Activated B cell treated with CpG ODN at 0.5 μM for 24 hours (primary cell): ENCODE measurements at regions not wholly inside any gene's neighbourhood (a gene's known extent, or its start where the extent isn't known, plus 50 kb on each side); places are given as distances from the start of the nearest gene placed in this dataset.
"Not testable (repeated sequence)": the region's sequence is repeated elsewhere in the genome, so short reads cannot be mapped to it uniquely, and the experiment has no call there.

Experiments used
- ATAC-seq: fragments of 200-7000 bp; cut with Tn5 transposase; one replicate; pipeline ENCODE4 v1.10.0; 2021; ENCODE audit warnings: low read depth, mild to moderate bottlenecking, moderate library complexity
- CTCF ChIA-PET: fragments of 350-600 bp; sonication (Branson Sonifier 250); formaldehyde crosslinking; loops from one replicate; lab custom pipeline; 2021; ENCODE audit warnings: antibody characterized with exemption; lab: Charles Lee
- POLR2A ChIA-PET: fragments of 350-600 bp; sonication (Branson Sonifier 250); formaldehyde crosslinking; loops from one replicate; lab custom pipeline; 2021; ENCODE audit warnings: antibody characterized with exemption; lab: Charles Lee
- DNase-seq: peaks from one replicate; pipeline ENCODE4 v3.0.0; 2022
- H3K27ac Mint-ChIP-seq: one replicate; pipeline ENCODE4 v1.8.0; 2020; ENCODE audit warnings: mixed read lengths
- H3K27me3 Mint-ChIP-seq: one replicate; pipeline ENCODE4 v1.8.0; 2021; ENCODE audit warnings: mixed read lengths
- H3K36me3 Mint-ChIP-seq: one replicate; pipeline ENCODE4 v1.8.0; 2021; ENCODE audit warnings: low read depth, mixed read lengths
- H3K4me1 Mint-ChIP-seq: one replicate; pipeline ENCODE4 v1.8.0; 2021; ENCODE audit warnings: mixed read lengths
- H3K4me3 Mint-ChIP-seq: one replicate; pipeline ENCODE4 v1.8.0; 2020; ENCODE audit warnings: mild to moderate bottlenecking, mixed read lengths
- H3K9me3 Mint-ChIP-seq: one replicate; pipeline ENCODE4 v1.8.0; 2020; ENCODE audit warnings: mixed read lengths
- CTCF ChIP-seq: fragments of 200-600 bp; IDR thresholded peaks from one replicate; pipeline ENCODE4 v1.8.0; 2022; ENCODE audit warnings: antibody characterized with exemption, mild to moderate bottlenecking
- intact Hi-C: fragments of 100-400 bp; cut with micrococcal nuclease; formaldehyde crosslinking; loops from one replicate; pipeline ENCODE4 v1.15.1; 2024

- no peaks in the 10 kb centered on the region for H3K36me3 Mint-ChIP-seq
- ATAC-seq (no peak), DNase-seq (no peak)
- H3K27me3 Mint-ChIP-seq, result no peaks in the 10 kb centered on the region
- intact Hi-C loops, result no loop called here
- H3K9me3 Mint-ChIP-seq, result no peaks in the 10 kb centered on the region
- H3K4me3 Mint-ChIP-seq, result no peak overlapping the region
- CTCF ChIA-PET, result no interaction called here
- no peak for TF ChIP-seq CTCF
- no peak overlapping the region for H3K27ac Mint-ChIP-seq
- POLR2A ChIA-PET, result no interaction called here
- H3K4me1 Mint-ChIP-seq, result no peaks in the 10 kb centered on the region
Observed at GRCh38 chr7:29637374-29637773, 73.7 kb downstream of the PRR15 start.

- DNase-seq, H3K9me3 Mint-ChIP-seq, H3K36me3 Mint-ChIP-seq, H3K27ac Mint-ChIP-seq, POLR2A ChIA-PET, H3K4me3 Mint-ChIP-seq, H3K4me1 Mint-ChIP-seq, intact Hi-C loops, ATAC-seq, H3K27me3 Mint-ChIP-seq, CTCF ChIA-PET: not testable (repeated sequence)
Observed at GRCh38 chr7:29638841-29639240, 75.2 kb downstream of the PRR15 start.

GRCh38 chr7:29639386-29639785 is 75.8 kb downstream of the PRR15 start:
- Mint-ChIP-seq H3K27me3 (no peaks in the 10 kb centered on the region), H3K27ac (no peak overlapping the region), H3K9me3 (no peaks in the 10 kb centered on the region), H3K4me3 (no peak overlapping the region), H3K36me3 (no peaks in the 10 kb centered on the region), H3K4me1 (no peaks in the 10 kb centered on the region)
- no peak for TF ChIP-seq CTCF
- ATAC-seq (no peak), DNase-seq (no peak)
- intact Hi-C loops, result no loop called here
- POLR2A ChIA-PET, result no interaction called here
- CTCF ChIA-PET, result no interaction called here

GRCh38 chr7:29639886-29640595 is 76.4 kb downstream of the PRR15 start:
- no peaks in the 10 kb centered on the region for H3K36me3 Mint-ChIP-seq
- CTCF ChIA-PET, result no interaction called here

GRCh38 chr7:29641651-29642050 is 78.0 kb downstream of the PRR15 start:
- no peaks in the 10 kb centered on the region for H3K4me1 Mint-ChIP-seq
- ChIA-PET POLR2A (no interaction called here), CTCF (no interaction called here)
- intact Hi-C loops, result no loop called here
- no peak for TF ChIP-seq CTCF
- H3K36me3 Mint-ChIP-seq, result no peaks in the 10 kb centered on the region
- no peak overlapping the region for H3K27ac Mint-ChIP-seq
- ATAC-seq, result no peak
- no peak for DNase-seq
- no peak overlapping the region for H3K4me3 Mint-ChIP-seq
- no peaks in the 10 kb centered on the region for H3K27me3 Mint-ChIP-seq
- no peaks in the 10 kb centered on the region for H3K9me3 Mint-ChIP-seq

More at GRCh38 chr7:29639886-29640595, 76.4 kb downstream of the PRR15 start:
- Mint-ChIP-seq H3K4me1 (no peaks in the 10 kb centered on the region), H3K4me3 (no peak overlapping the region), H3K27ac (no peak overlapping the region), H3K9me3 (no peaks in the 10 kb centered on the region), H3K27me3 (no peaks in the 10 kb centered on the region)
- TF ChIP-seq CTCF, result no peak
- ATAC-seq, result no peak
- DNase-seq, result no peak
- intact Hi-C loops, result no loop called here
- POLR2A ChIA-PET, result no interaction called here
